PC-3 (cell line): ENCODE measurements at regions not wholly inside any gene's neighbourhood (a gene's known extent, or its start where the extent isn't known, plus 50 kb on each side); places are given as distances from the start of the nearest gene placed in this dataset.

Experiments
- ATAC-seq: fragments of 200-7000 bp; cut with Tn5 transposase; 2 replicates; pipeline ENCODE4 v1.9.1; 2020; ENCODE audit warnings: mild to moderate bottlenecking, moderate library complexity
- BruUV-seq: library from RNA; stranded (reverse); fragments of 400-500 nt; replicated peaks from 2 replicates; lab custom pipeline; 2021; lab: Mats Ljungman, UMichigan
- CTCF ChIA-PET: fragments of 300-600 bp; sonication (Branson Sonifier 250); formaldehyde crosslinking; loops from one replicate; lab custom pipeline; 2022; ENCODE audit warnings: antibody characterized with exemption; lab: Charles Lee
- POLR2A ChIA-PET: fragments of 300-600 bp; sonication (Branson Sonifier 250); formaldehyde crosslinking; loops from one replicate; lab custom pipeline; 2022; ENCODE audit warnings: antibody characterized with exemption; ENCODE audit not compliant: unreplicated experiment; lab: Charles Lee
- DNase-seq: peaks from one replicate; pipeline ENCODE4 v3.0.0-alpha.2; 2015
- H2AFZ ChIP-seq: fragments of 300-600 bp; sonication (generic); 2 replicates; pipeline ENCODE4 v1.6.0; 2016; ENCODE audit warnings: antibody characterized with exemption, low read length
- H3F3A ChIP-seq: fragments of 300-600 bp; sonication (generic); one replicate; pipeline ENCODE4 v1.6.0; 2017; ENCODE audit warnings: antibody characterized with exemption, low read length, control low read depth, mild to moderate bottlenecking; ENCODE audit not compliant: unreplicated experiment
- H3K27ac ChIP-seq: fragments of 300-600 bp; sonication (generic); 2 replicates; pipeline ENCODE4 v1.5.1; 2016; ENCODE audit warnings: mild to moderate bottlenecking, low read length
- H3K27me3 ChIP-seq: fragments of 300-600 bp; sonication (generic); 2 replicates; pipeline ENCODE4 v1.6.1; 2016; ENCODE audit warnings: low read length, mixed read lengths
- H3K36me3 ChIP-seq: fragments of 300-600 bp; sonication (generic); 2 replicates; pipeline ENCODE4 v1.6.1; 2016; ENCODE audit warnings: low read depth, mixed run types, low read length, mixed read lengths
- H3K4me1 ChIP-seq: fragments of 300-600 bp; sonication (generic); 2 replicates; pipeline ENCODE4 v1.5.1; 2016; ENCODE audit warnings: low read length; ENCODE audit not compliant: insufficient read depth
- H3K4me2 ChIP-seq: fragments of 300-600 bp; sonication (generic); 2 replicates; pipeline ENCODE4 v1.6.0; 2016; ENCODE audit warnings: low read length
- H3K4me3 ChIP-seq: fragments of 300-600 bp; sonication (generic); 2 replicates; pipeline ENCODE4 v1.5.1; 2016; ENCODE audit warnings: mild to moderate bottlenecking, low read length, mixed read lengths
- H3K79me2 ChIP-seq: fragments of 300-600 bp; sonication (generic); 2 replicates; pipeline ENCODE4 v1.6.1; 2017; ENCODE audit warnings: low read length, mixed read lengths
- H3K9ac ChIP-seq: fragments of 300-600 bp; sonication (generic); 2 replicates; pipeline ENCODE4 v1.6.0; 2016; ENCODE audit warnings: mild to moderate bottlenecking, low read length
- H3K9me2 ChIP-seq: fragments of 300-600 bp; sonication (generic); replicated peaks from 2 replicates; pipeline ENCODE4 v1.6.1; 2016; ENCODE audit warnings: mixed run types, low read length, mixed read lengths
- H3K9me3 ChIP-seq: fragments of 300-600 bp; sonication (generic); 2 replicates; pipeline ENCODE4 v1.6.1; 2016; ENCODE audit warnings: low read length, mixed read lengths
- H4K20me1 ChIP-seq: fragments of 300-600 bp; sonication (generic); 2 replicates; pipeline ENCODE4 v1.6.1; 2016; ENCODE audit warnings: low read length, mixed read lengths
- EZH2 ChIP-seq: fragments of 300-600 bp; sonication (generic); IDR thresholded peaks from one replicate; pipeline ENCODE4 v1.6.1; 2017; ENCODE audit warnings: antibody characterized with exemption, mild to moderate bottlenecking, low read length; ENCODE audit not compliant: unreplicated experiment
- EZH2phosphoT487 ChIP-seq: fragments of 300-600 bp; sonication (generic); IDR thresholded peaks from 2 replicates; pipeline ENCODE4 v1.6.1; 2018; ENCODE audit warnings: mild to moderate bottlenecking, antibody characterized with exemption, low read length, borderline replicate concordance
- intact Hi-C: fragments of 100-400 bp; cut with micrococcal nuclease; formaldehyde crosslinking; loops from 2 replicates; pipeline ENCODE4 v1.9.0; 2023
- TF ChIP-seq, protein P1 (sequence below): fragments of 300-600 bp; sonication (generic); conservative IDR thresholded peaks from 2 replicates; pipeline ENCODE4 v1.5.1; 2017; ENCODE audit warnings: antibody characterized with exemption, low read depth, mild to moderate bottlenecking, low read length

- Histone ChIP-seq H3K4me1 (no peaks in the 10 kb centered on the region), H3K27ac (no peak overlapping the region), H3K9me2 (no peaks in the 10 kb centered on the region), H3F3A (no peaks in the 10 kb centered on the region), H3K9me3 (0 out of 2 replicates have a peak, but pooled peaks cover 4% of the 10 kb centered on the region), H3K36me3 (no peaks in the 10 kb centered on the region), H3K4me2 (no peak overlapping the region), H3K27me3 (no peaks in the 10 kb centered on the region), H3K79me2 (no peaks in the 10 kb centered on the region), H3K4me3 (no peak overlapping the region), H4K20me1 (no peaks in the 10 kb centered on the region), H3K9ac (no peak overlapping the region), H2AFZ (no peak overlapping the region)
- ChIA-PET POLR2A (no interaction called here), CTCF (no interaction called here)
- BruUV-seq = no TSS peak
- intact Hi-C loops = no loop called here
- TF ChIP-seq EZH2phosphoT487 (no peak), EZH2 (no peak)
- TF ChIP-seq, protein P1, sequence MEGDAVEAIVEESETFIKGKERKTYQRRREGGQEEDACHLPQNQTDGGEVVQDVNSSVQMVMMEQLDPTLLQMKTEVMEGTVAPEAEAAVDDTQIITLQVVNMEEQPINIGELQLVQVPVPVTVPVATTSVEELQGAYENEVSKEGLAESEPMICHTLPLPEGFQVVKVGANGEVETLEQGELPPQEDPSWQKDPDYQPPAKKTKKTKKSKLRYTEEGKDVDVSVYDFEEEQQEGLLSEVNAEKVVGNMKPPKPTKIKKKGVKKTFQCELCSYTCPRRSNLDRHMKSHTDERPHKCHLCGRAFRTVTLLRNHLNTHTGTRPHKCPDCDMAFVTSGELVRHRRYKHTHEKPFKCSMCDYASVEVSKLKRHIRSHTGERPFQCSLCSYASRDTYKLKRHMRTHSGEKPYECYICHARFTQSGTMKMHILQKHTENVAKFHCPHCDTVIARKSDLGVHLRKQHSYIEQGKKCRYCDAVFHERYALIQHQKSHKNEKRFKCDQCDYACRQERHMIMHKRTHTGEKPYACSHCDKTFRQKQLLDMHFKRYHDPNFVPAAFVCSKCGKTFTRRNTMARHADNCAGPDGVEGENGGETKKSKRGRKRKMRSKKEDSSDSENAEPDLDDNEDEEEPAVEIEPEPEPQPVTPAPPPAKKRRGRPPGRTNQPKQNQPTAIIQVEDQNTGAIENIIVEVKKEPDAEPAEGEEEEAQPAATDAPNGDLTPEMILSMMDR = no peak
- ATAC-seq (no peak), DNase-seq (no peak)
Measured at GRCh38 chr3:176401211-176401610, 796.1 kb downstream of the TBL1XR1 start.

GRCh38 chr3:176399193-176399592, 798.1 kb downstream of the TBL1XR1 start:
- H2AFZ ChIP-seq = no peak overlapping the region
- H3K4me3 ChIP-seq = no peak overlapping the region
- no peaks in the 10 kb centered on the region for H3K27me3 ChIP-seq
- no TSS peak for BruUV-seq
- 0 out of 2 replicates have a peak, but pooled peaks cover 4% of the 10 kb centered on the region for H3K9me3 ChIP-seq
- CTCF ChIA-PET = no interaction called here
- no peaks in the 10 kb centered on the region for H3K36me3 ChIP-seq
- no peak overlapping the region for H3K9ac ChIP-seq
- H3K79me2 ChIP-seq = no peaks in the 10 kb centered on the region
- ATAC-seq (no peak), DNase-seq (no peak)
- no peaks in the 10 kb centered on the region for H3K9me2 ChIP-seq
- intact Hi-C loops = no loop called here
- H4K20me1 ChIP-seq = no peaks in the 10 kb centered on the region
- no peak overlapping the region for H3K27ac ChIP-seq
- H3K4me2 ChIP-seq = no peak overlapping the region
- TF ChIP-seq EZH2 (no peak), EZH2phosphoT487 (no peak)
- TF ChIP-seq, protein P1 = no peak
- no peaks in the 10 kb centered on the region for H3K4me1 ChIP-seq
- H3F3A ChIP-seq = no peaks in the 10 kb centered on the region
- POLR2A ChIA-PET = no interaction called here

GRCh38 chr3:176395240-176395639, 802.0 kb downstream of the TBL1XR1 start:
- TF ChIP-seq EZH2phosphoT487 (no peak), EZH2 (no peak)
- TF ChIP-seq, protein P1 = no peak

More at GRCh38 chr3:176395240-176395639, 802.0 kb downstream of the TBL1XR1 start:
- Histone ChIP-seq H4K20me1 (no peaks in the 10 kb centered on the region), H3K4me2 (no peak overlapping the region), H3K79me2 (no peaks in the 10 kb centered on the region), H2AFZ (no peak overlapping the region), H3K9me2 (no peaks in the 10 kb centered on the region), H3F3A (no peaks in the 10 kb centered on the region), H3K4me3 (no peak overlapping the region), H3K4me1 (no peaks in the 10 kb centered on the region), H3K9ac (no peak overlapping the region), H3K9me3 (0 out of 2 replicates have a peak, but pooled peaks cover 4% of the 10 kb centered on the region), H3K27me3 (no peaks in the 10 kb centered on the region), H3K27ac (no peak overlapping the region), H3K36me3 (no peaks in the 10 kb centered on the region)
- intact Hi-C loops = no loop called here
- no TSS peak for BruUV-seq
- ATAC-seq = no peak
- no peak for DNase-seq
- ChIA-PET POLR2A (no interaction called here), CTCF (no interaction called here)
